HG03039 (cell line): ENCODE measurements at regions not wholly inside any gene's neighbourhood (a gene's known extent, or its start where the extent isn't known, plus 50 kb on each side); places are given as distances from the start of the nearest gene placed in this dataset.

Experiments
- ATAC-seq: cut with Tn5 transposase; IDR thresholded peaks from one replicate; pipeline ENCODE4 v1.9.1; 2021; ENCODE audit warnings: mild to moderate bottlenecking, moderate library complexity; ENCODE audit not compliant: unreplicated experiment

DNA sequence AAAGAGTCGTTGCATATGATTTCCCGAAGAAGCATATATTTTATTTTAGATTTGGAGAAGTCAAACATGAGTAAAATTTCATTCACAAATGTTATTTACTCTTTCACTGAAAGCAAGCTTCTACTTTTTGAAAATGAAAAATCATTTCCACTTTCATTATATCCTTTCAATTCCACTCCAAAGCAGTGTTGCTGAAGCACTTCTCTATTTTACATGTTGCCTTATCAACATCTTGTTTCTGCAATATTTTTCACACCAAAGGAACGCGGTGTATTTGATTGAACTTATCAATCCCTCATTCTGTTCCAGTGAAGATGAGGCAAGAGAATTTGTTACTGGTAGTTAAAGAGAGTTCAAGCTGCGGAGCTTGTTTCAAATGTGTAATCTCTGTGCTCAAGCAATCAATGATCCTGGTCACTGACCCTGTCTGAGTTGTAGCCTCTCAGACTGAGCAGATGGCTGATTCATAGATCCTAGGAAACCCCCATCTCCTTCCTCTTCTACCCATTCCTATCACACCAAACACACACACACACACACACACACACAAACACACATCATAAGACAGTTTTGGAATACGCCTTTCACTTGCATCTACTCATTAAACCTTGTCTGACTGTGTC lies 236.2 kb upstream of the FLRT2 start:
- no peak for ATAC-seq

DNA sequence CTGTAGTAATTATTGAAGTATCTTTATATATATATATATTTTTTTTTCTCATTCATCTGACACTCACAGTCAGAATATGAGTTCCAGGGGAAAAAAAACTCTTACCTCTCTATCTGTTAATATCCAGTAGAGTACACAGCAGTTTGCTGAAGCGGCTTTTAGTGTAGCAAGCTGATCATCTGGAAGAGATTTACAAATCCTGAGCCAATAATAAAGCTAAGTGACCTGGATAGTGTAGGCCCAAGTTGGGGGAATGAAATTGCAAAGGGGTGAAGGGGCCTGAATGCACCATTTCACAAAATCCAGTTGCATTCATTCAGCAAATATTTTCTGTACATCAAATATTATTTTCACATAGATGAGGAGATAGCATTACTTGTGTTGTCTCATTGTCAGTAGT lies 234.6 kb upstream of the FLRT2 start:
- no peak for ATAC-seq

DNA sequence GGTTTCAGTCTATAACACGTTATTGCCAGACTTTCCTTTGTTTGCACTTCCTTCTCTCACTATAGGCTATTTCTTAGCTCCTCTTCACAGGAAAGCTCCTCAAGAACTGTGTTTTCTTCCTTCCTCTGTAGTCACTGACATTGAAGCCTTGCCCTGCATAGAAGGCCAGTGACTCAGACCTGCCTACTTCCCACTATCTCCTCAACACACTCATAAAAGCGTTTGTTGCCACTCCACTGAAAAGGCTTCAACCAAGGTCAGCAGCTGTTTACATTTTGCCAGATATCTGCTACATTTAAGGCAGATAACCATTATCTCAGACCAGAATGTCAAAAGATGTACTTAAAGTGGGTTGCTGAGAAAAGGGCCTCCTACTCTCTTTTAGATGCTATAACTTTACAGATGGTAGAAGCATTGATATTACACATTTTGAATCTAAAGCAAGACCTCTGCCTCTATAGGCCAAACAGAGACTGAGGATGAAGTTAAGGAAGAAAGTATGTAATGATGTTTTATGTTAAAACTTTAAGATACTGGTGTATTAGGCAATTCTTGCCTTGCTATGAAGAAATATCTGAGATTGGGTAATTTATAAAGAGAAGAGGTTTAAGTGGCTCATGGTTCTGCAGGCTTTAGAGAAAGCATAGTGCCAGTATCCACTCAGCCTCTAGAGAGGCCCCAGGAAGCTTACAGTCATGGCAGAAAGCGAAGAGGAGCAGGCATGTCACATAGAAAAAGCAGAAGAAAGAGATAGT lies 233.3 kb upstream of the FLRT2 start:
- no peak for ATAC-seq

DNA sequence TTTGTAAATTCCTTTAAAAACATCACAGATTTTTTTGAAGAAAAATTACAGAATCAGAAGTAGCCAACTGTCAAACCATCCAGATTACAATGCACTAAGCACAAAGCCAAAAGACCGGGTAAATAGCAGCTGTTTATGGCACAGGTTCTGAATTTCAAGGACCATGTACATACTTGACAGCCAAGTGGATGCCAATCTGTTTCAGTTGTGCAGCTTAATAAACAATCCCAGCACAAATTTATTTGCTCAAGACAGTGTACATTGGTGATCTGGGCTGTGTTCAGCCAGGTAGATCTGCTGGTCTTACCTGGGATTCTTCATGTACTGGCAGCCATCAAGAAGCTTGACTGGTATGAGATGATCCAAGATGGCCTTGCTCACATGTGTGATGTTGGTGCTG lies 229.8 kb upstream of the FLRT2 start:
- ATAC-seq = no peak

DNA sequence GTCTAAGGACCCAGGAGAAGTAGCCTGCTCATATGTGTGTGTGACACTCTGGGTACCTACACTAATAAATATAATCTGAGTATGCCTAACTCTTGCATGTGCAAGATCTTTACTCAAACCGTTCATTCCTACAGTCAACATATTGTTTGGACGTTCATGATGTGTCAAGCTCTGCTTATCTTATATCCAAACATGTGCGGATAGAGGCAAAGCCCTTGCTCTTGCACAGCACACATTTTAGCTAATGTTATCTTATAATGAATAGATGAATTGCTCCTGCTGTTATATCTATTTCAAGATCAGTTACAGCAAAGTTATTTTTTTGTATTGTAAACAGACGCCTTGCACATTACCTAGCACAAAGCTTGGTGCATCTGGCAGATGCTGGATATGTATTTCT lies 228.4 kb upstream of the FLRT2 start:
- ATAC-seq = no peak

DNA sequence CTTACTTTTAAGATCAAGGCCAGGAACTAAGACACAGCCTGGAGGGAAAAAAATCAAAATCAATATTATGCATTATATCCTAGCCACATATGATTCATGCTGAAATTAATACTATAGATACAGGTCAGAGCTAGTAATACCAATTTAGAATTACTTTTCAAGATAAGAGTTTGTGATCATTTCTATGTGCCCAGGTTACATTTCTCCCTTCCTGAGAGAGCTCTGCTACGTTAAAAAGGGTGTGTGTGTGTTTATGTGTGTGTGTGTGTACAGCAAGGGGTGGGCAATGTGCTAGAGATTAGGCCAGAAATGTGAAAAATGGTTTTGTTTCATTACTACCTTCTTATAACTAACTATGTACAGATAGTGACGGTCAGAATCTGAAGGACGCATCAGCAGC lies 223.9 kb upstream of the FLRT2 start:
- no peak for ATAC-seq

DNA sequence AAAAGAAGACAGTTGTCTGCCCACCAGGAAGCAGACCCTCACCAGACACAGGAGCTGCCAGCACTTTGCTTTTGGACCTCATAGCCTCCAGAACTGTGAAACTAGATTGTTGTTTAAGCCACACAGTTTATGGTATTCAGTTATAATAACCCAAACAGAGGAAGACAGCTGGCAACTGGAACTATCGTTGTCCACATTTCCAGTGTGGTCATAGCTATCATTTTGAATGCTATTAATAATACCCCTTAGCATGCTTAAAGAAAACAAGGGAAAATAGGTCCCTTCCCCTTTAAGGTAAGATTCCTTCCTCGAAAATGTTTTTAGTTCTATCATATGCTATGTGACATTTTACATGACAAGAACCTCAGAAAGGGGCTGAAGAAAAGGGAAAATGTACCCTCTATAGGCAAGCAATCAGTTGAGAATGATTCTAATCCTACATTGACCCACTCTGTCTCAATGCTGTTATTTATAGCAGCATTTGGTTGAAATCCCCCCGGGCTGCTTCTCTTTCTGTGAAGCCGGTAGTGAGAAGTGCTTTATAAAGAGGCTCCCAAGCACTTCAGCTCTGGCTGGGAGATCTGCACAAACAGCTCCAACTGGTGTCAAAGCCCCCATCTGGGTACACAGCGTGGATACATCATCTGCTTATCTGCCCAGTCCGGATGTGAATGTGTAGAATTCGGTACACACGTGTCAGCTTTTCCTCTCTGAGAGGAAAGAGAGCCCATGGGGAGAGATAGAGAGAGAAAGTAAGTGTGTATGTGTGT lies 221.2 kb upstream of the FLRT2 start:
- ATAC-seq = no peak

DNA sequence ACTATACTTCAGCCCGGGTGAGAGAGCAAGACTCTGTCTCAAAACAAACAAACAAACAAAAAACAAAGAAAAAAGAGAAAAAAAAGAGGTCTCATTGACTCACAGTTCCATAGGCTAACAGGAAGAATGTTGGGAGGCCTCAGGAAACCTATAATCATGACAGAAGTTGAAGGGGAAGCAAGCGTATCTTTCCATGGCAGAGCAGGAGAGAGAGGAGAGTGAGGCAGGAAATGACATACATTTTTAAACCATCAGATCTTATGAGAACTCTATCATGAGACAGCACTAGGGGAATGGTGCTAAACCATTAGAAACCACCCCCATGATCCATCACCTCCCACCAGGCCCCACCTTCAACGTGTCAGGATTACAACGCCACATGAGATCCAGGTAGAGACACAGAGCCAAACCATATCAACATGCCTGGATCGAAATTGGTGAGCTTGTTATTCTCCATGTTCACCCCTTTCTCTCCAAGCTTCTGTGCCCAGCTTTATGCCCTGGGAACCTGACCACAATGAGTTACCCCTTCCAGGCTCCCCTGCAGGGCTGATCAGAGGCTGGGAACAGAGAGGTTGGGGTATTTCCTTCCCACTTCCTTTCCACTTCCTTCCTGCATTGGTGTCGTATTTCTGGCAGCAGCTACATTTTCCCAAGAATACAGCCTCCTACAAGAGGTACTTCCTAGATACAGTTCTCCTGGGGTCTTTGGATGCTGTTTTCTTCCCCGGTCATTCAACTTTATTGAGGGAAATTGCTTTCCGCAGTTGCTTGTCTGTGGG lies 219.3 kb upstream of the FLRT2 start:
- ATAC-seq = no peak

DNA sequence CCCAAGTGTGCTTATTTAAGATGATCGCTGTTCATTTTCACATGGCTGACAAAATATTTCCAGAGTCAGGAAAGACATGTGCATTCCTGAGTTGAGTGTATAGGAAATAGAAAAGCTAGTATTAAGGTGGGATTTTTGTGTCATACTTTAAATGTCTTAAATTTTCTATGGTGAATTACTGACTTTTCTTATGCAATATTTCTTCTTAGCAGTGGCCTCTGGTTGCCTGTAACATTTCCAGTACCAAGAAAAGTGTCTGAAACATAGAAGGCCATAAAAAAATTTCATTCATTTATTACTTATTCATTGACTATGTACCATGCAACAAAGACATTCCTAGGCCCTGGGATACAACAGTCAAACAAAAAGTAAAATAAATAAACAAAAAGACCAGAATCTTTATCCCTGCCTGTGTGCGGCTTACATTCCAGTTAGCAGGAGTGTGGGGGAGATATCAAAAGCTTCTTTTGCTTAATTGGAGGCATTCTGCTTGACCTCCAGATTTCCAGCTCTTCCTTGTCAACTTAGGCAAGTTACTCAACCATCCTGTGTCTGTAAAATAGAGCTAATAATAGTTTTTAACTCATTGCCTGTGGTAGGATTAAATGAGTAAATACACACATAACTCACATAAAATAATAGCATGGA lies 216.3 kb upstream of the FLRT2 start:
- ATAC-seq = no peak

DNA sequence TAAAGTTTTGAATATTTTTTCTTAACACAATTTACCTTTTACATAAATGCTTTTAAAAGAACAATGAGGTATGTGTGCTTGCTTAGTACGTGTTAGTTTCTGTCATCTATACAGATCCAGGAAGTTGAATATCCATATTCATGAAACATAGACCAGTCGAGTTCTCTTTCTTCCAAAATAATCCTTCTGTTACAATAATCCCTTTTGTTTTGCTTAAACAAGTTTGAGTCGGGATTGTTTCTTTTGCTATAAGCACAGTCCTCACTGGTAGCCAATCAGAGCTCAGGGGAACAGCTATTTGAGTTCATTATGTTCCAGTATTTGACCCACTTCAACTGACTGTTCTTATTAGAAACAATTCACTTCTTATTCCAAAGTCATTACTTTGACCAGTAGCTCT lies 214.7 kb upstream of the FLRT2 start:
- no peak for ATAC-seq

DNA sequence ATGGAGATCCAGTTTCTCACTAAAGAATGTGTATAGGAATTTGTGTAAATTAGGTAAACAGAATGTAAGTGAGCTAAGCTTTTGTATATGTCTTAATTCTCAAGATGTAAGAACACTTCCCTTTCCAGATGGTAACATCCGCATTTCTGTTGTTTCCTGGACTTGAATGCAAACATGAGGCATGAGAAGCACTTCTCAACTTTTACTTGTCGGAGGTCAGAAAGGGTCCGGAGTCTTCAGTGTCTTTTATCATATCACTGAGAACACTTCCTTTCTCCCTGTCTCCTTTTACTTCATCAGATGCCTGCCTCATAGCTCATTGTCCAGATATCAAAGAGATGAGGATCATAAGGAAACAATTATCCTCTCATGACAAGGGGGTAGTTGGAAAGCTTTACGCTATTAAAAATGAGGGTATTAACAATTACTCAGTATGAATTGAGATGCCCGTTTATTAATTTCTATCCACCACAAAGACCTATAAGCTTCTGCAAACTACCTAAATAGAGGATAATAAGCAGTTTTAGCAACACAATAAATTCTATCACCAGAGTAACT lies 214.1 kb upstream of the FLRT2 start:
- ATAC-seq = no peak

DNA sequence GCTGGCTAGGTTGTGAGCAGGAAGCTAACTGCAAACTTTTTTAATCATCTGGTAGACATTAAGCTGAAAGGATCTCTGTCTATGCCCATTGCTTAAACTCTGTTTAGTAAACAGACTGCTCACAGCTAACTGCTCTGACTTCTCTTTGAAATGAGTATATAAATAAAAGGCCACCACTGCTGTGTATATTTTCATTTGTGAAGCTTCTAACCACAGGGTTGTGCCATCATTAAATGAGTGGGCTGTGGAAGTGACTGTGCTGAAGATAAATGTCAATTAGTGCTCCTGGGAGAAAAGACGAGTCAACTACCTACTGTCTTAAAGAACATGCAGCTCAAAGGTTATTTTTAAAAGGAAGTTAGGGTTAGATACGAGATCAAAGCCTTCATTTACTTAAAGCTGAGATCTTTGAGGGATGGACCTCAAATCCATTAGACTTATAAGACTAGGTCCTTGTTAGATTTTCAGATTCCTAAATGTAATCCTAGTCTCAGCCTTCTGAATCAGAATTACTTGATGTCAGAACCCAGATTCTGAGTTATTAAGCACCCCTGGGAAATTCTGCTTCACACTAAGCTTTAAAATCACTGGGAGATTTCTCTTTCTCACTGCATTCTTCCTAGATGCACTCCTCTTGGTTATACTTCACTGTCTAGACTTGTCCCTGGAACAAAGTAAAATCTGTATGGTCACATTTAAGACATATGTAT lies 213.1 kb upstream of the FLRT2 start:
- ATAC-seq = no peak

DNA sequence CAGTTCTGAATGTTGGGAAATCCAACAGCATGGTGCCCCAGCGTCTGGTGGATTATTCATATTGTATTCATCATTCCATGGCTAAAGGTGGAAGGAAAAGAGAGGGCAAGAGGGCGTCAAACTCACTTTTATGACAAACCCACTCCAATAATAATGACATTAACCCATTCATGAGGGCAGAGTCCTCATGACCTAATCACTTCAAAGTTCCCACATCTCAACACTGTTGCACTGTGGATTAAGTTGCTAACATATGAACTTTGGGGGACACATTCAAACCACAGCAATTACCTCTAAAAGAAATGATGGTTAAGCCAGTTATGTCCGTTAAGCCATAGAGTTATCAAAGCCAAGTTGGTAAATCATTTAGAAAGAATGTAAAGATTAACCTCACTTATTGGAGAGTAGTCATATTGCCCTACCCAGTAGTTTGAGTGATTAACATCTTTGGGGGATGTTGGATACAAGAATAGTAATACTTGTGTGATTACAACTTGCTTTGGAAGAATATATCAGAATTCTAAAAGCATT lies 212.4 kb upstream of the FLRT2 start:
- ATAC-seq = no peak

DNA sequence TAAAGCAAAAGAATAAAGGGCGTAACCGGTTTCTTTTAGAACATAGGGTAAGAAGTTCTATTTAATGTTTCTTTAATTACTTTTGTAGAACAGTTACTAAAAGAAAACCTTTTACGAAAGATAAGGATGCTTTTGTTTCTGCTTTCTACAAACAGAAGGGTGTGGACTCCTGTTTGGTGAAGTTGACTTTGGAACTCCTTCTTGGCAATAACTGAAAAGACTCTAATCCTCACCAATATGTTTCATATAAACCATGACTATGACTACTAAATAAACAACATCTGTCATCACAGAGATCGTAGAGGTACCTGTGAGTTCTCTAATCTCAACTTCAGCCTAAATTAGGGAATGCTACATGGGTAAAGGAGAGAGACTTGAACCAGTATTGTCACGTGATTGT lies 210.8 kb upstream of the FLRT2 start:
- ATAC-seq = no peak

DNA sequence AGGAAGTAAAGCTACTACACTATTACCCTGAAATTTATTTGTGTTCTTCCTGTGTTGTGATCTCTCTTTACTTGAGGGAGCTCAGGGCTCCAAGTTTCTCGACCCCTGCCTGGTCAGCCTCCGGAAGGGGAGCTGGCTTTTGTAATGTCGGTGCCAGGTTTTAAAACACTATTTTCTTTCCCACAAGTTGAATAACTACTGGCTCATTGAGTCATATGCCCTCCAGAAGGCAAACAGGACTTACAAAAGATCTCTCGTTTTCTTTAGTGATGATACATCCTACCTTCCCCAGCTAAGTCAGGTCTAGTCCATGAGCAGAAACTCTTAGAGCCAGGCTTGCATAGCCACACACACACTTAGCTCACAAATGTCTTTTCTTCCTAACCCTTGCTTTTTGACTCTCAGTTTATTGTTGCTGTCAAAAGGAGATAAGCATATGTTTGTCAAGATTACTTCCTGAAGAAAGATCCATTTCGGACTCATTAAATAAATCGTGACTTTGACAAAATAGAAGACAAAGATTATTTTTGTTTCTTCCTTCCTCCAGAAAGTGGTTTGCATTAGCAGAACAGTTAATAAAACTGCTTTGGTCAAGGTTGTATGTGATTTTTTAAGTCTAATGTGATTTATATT lies 209.8 kb upstream of the FLRT2 start:
- no peak for ATAC-seq

DNA sequence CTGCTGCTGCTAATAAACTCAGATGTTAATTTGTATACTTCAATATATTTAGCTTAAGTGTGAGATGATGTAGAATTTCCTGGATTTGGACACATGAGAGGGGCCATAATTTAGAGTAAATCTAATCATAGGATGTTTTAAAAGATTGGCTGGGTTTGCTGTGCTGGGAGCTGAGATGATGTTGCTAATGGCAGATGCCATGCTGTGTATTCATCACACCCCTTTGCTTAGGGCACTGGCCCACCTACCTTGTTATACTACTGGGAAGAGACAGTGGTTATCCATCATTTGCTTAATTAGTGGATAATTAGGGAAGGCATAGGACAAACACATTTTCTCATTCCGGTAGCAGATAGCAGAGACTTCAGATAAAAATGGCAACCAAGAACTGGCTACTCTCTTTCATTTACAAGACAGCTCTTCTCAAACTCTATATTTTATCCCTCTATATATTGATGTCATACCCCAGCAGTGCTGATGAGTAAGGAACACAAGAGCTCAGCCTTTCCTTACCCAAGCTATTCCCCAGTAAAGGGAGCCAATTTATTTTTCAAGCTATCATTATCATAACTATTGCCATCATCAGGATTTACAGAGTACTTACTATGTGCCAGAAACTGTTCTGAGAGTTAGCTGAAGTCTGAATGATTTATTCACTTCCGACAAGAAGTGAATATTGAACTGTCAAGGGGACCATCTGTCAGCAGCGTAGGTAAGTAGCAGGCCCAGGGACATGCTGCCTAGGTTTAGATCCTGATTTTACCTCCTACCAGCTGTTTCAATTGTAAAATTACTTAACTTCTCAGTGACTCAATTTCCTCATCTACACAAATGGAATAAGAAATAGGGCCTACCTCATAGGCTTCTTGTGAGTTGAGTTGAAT lies 204.6 kb upstream of the FLRT2 start:
- no peak for ATAC-seq

DNA sequence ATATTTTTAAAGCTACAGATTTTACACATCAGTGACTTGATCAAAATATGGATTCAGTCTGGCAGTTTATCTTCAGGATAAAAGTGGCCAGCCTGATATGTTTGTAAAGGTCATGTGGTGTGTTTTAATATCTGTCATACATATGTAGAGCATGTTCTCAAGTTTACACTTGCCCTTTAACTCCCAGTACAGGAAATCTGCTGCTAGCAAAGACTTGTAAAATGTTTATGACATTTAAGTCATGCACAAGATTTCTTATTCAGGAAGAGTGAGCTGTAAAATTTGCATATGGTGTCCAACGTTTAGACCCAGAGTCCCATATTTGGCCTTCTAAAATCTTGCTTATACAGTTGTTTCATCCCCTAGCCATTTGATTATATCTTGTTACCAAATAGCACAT lies 197.5 kb upstream of the FLRT2 start:
- no peak for ATAC-seq

DNA sequence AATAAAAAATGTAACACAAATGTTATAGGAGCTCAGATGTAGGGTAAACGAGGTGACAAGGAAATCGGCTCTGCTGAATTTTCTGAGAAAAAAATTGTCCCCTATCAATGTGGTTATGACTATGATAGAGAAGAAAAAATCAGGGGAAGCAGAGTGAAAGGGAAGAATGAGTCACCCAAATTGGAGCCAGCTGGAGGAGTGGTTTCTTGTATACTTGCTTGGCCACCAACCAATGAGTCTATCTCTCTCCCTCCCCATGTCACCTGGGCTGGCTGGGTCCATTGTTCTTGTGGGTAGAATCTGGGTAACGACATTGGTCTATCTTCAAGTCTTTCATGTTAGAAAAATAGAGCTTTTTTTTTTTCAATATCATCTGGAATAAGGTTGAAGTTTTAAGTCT lies 196.6 kb upstream of the FLRT2 start:
- ATAC-seq = no peak
